HG03342 (cell line): ENCODE measurements at regions not wholly inside any gene's neighbourhood (a gene's known extent, or its start where the extent isn't known, plus 50 kb on each side); places are given as distances from the start of the nearest gene placed in this dataset.
"Not testable (repeated sequence)": the region's sequence is repeated elsewhere in the genome, so short reads cannot be mapped to it uniquely, and the experiment has no call there.

Experiments
- ATAC-seq: cut with Tn5 transposase; IDR thresholded peaks from one replicate; pipeline ENCODE4 v1.9.1; 2021; ENCODE audit warnings: mild to moderate bottlenecking, moderate library complexity; ENCODE audit not compliant: unreplicated experiment

DNA sequence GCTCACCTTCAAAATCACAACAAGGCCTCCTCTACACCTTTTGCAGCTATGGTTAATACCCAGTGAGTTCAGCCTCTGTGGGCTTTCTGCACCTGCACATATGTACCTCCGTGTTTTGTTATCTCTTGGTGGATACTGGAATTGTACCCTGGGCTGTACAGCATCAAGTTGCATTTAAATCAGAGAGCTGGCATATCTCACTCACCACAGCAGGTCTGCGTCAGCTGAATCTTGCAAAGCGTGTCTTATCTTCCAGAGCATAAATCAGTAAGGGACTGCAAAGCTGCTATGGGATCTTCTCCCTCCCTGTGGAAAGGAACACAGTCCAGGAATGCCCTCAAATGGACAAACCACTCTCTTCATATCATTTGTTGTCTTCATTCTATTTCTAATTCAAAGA lies 1048.7 kb downstream of the UQCRFS1 start:
- ATAC-seq, result no peak

- no peak for ATAC-seq
Observed at GRCh38 chr19:28159065-28159464, 1053.9 kb downstream of the UQCRFS1 start.

GRCh38 chr19:28155265-28155664 lies 1057.7 kb downstream of the UQCRFS1 start:
- no peak for ATAC-seq

GRCh38 chr19:28154077-28154476 lies 1058.9 kb downstream of the UQCRFS1 start:
- ATAC-seq, result no peak

- ATAC-seq, result no peak
Observed at GRCh38 chr19:28153123-28153522, 1059.8 kb downstream of the UQCRFS1 start.

DNA sequence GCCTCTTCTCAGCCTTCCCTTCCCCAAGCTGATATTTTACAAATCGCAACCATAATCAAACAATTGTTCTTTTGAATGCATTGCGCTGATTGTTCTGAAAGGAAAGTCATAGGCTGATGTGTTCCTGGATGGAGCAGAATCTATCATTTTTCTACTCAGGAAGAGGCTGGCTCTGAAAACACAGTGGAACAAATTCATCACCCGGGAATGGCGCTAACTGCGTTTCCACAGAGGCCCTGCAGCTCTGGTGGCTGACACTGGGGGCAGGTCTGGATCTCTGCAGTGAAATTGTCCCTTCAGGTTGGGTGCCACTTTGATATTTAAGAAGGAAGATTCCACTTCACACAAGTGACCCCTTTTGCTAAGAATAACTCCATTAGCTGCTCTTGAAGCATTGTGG lies 1060.8 kb downstream of the UQCRFS1 start:
- no peak for ATAC-seq

DNA sequence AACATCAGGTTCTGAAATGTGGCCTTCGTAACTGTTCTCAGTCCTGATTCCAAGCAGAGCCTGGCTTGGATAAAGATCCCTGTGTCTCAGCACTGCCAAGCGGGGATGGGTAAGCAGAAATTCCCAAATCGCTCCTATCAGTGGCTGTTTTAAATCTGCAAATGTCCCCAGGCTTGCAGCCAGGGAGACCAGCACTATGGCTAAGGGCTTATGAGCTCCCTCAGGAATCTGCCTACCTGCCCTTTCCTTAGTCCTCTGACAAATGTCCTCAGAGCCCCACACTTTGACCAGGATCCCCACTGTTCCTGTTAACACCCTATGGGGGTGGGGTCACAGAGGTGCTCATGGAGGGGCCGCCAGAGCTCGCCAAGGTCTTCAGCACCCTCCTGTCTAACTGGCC lies 1062.8 kb downstream of the UQCRFS1 start:
- no peak for ATAC-seq

DNA sequence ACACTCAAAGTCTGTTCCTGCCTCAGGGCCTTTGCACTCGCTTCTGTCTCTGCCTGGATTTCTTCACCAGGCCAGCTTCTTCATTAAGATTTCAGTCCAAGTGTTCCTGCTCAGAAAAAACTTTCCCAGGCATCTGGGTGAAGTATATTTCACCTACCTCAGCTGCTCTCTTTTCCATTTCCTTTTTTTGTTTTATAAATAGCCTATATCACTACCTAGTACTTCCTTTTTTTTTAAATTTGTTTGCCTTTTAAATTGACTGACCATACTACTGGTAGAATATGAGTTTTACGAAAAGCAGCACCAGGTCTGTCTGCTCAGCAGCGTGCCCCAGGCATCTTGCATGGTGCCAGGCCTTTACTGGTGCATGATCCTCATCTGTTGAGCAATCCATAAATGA lies 1064.4 kb downstream of the UQCRFS1 start:
- no peak for ATAC-seq

DNA sequence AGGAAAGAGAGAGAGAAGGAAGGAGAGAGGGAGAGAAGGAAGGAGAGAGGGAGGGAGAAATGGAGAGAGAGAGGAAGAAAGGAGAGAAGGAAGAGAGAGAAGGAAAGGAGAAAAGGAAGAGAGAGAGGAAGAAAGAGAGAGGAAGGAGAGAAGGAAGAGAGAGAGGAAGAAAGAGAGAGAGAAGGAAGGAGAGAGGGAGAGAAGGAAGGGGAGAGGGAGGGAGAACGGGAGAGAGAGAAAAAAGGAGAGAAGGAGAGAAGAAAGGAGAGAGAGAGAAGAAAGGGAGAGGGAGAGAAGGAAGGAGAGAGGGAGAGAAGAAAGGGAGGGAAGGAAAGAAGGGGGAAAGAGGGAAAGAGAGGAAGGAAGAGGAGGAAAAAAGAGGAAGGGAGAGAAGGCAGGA lies 1070.7 kb downstream of the UQCRFS1 start:
- no peak for ATAC-seq

DNA sequence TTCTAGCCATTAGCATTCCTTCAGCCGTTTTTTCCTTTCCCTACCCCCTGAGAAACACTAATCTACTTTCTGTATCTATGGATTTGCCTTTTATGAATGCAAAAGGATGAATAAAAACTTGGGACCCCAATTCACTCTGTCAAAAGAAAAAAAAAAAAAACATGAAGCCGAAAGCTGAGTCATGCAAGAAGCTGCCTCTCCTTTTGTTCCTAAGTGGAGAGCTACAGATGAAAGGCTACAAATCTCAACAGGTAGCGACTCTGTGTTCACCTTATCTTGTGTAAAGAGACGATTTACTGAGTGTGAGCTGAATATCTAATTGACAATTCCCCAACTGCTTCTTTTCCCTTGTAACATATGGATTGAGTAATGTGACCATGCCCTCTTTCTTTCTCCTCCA lies 1072.8 kb downstream of the UQCRFS1 start:
- no peak for ATAC-seq

GRCh38 chr19:28137772-28138171 lies 1075.2 kb downstream of the UQCRFS1 start:
- ATAC-seq, result no peak

GRCh38 chr19:28136796-28137195 lies 1076.2 kb downstream of the UQCRFS1 start:
- no peak for ATAC-seq

DNA sequence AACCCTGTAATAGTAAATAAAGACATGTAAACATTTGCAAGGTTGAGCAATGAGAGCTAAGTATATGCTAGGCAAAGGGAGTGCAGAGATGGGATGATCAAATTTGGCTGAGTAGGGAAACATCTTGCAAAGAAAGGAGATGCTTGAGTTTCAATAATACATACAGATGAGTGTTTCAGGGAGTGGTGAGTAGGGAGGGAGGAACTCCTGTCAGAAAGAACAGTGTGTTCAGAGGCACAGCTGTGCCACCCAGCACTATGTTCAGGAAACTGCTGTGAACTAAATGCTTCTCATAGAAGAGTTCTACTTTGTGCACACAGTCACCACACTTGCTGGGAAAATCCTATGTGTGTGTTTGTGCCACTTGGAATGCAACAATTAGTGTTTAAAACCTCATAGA lies 1077.1 kb downstream of the UQCRFS1 start:
- ATAC-seq, result no peak

DNA sequence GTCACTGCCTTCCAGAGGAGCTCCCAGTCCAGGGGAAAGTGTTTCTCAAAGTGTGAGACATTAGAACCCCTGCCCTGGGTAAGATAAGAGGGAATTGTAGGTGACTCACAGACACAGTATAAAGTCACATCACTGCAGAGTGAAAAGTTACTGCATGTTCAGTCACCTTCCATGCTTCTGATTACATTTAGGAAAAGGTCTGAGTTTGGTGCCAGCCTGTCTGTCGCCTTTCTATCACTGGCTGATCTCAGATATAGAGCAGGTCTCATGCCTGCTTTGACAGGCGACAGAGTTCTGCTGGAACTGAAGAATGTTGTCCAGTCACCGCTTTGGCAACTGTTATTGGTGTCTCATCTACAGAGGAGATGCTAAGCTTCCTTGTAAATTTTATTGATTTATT lies 1078.6 kb downstream of the UQCRFS1 start:
- ATAC-seq, result no peak

DNA sequence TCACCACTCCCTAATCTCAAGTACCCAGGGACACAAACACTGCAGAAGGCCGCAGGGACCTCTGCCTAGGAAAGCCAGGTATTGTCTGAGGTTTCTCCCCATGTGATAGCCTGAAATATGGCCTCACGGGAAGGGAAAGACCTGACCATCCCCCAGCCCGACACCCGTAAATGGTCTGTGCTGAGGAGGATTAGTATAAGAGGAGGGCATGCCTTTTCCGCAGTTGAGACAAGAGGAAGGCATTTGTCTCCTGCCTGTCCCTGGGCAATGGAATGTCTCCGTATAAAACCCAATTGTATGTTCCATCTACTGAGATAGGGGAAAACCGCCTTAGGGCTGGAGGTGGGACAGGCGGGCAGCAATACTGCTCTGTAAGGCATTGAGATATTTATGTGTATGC lies 1082.1 kb downstream of the UQCRFS1 start:
- not testable (repeated sequence) for ATAC-seq

- no peak for ATAC-seq
Observed at GRCh38 chr19:28130066-28130511, 1082.9 kb downstream of the UQCRFS1 start.

GRCh38 chr19:28128341-28128740 lies 1084.6 kb downstream of the UQCRFS1 start:
- no peak for ATAC-seq

- ATAC-seq, result no peak
Observed at GRCh38 chr19:28126135-28126898, 1086.6 kb downstream of the UQCRFS1 start.

DNA sequence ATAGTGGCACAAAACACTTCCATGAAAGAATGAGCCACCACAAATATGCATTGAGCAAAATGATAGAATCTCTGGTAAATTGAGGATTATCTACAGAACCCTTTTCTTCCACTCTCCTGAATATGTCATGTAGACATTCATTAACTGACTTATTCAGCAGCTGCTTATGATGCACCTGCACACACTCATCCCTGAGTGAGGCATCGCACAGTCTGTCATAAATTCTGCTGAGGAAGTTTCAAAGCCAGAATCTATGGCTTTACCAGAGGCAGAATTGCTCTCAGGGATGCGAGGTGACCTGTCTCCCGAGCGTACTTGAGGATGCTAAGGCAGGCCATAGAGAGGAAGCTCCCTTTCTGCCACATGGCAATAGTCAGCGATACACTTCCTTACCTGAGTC lies 1090.2 kb downstream of the UQCRFS1 start:
- ATAC-seq, result no peak

GRCh38 chr19:28118235-28118634 lies 1094.7 kb downstream of the UQCRFS1 start:
- no peak for ATAC-seq

DNA sequence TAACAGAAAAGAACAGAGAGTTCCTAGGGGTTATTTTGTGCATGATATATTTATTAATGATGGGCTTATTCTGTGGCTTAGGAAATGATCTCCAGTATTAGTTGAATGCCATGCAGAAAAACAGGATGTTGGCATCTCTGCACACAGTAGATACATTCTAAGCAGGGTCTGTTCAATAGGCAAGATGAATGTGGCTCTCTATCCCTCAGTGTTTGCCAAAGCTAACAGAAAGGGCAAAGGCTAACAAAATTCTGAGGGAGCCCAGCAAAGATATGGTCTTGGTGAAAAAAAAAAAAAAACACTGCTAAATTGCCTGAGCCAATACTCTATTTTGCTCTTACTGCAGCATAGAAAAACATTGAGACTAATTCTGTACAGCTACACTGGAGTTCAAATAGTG lies 1095.8 kb downstream of the UQCRFS1 start:
- ATAC-seq, result no peak

DNA sequence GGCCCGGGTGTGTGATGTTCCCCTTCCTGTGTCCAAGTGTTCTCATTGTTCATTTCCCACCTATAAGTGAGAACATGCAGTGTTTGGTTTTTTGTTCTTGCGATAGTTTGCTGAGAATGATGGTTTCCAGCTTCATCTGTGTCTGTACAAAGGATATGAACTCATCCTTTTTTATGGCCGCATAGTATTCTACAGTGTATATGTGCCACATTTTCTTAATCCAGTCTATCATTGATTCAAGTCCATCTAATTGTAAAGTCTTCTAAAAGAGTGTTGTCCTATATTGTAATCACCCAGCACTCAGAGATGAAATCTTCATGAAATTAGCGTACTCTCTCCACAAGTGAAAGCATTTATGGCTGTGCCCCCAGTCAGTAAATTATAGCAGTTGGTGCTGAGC lies 1096.6 kb downstream of the UQCRFS1 start:
- ATAC-seq, result not testable (repeated sequence)

- ATAC-seq, result no peak
Observed at GRCh38 chr19:28103921-28104320, 1109.0 kb downstream of the UQCRFS1 start.
